GM19023 (cell line): ENCODE measurements at regions not wholly inside any gene's neighbourhood (a gene's known extent, or its start where the extent isn't known, plus 50 kb on each side); places are given as distances from the start of the nearest gene placed in this dataset.

Experiments used
- ATAC-seq: cut with Tn5 transposase; IDR thresholded peaks from one replicate; pipeline ENCODE4 v1.9.1; 2021; ENCODE audit warnings: mild to moderate bottlenecking, moderate library complexity; ENCODE audit not compliant: unreplicated experiment

DNA sequence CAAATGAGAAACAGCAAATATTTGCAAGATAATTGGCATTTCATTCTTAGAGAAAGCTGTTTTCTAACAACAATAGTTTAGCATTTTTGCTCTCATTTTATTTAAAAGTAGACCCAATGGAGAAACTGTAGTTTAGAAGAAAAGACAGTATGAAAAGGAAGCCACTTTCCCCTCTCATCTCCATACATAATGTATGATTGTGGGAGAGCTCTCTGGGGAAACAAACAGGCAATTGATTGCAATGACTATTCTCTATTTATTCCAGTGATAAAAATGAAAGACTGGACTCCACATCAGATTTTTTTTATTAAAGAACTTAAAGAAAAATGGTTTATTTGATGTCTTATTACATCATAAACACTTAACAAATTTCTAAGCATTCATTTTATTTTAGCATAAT, 116.8 kb upstream of the SASH1 start:
- no peak for ATAC-seq

DNA sequence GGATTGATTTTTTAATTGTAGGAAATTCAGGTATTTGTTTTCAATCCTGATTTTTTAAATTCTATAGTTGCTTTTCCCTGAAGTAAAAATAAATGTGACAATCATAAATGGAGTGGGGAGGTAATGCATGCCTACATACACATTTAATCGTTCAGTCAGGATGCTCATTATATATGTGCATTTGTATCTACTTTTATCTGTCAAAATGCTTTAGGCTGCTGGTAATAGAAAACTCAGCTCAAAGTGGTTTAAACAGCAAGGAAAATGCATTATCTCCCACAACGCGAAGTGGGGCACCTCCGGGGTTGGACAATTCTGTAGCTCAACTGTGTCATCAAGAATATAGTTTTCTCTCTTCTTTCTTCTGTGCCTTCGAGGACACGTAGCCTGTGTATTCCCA, 116.4 kb upstream of the SASH1 start:
- ATAC-seq = no peak

DNA sequence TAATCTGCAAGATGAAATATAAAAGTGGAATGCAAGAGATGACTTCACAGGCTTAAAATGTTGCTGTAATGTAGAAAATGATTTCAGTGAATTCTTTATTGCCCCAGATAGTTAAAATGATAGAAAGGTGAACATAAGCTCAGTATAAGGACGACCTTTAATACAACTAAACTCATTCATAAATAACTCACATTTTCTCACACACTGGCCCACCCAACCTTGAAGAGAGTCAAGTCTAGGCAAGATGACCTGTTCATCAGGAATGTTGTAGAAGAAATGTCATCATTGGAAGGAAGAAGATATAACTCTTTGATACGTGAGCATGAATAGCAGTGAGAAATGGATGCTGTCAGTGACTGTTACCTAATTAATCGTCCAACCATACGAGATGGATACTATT, 111.1 kb upstream of the SASH1 start:
- ATAC-seq = no peak

DNA sequence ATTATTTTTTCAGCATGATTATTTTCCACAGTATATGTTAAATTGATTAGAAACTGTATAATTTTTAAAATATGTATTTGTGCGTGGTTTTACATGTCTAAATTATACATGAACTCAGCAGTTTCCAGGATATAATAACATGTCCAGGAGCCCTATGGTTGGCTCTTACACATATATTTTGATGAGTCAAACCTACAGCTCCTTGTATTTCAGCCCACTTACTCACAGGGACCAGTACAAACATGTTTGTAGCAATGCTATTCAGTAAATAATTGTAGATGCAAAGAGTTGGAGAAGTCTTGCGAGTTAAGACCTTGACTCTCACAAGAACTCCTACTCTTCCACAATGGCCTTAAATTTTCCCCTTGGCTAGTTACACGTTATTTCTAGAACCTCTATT, 107.2 kb upstream of the SASH1 start:
- ATAC-seq = no peak

DNA sequence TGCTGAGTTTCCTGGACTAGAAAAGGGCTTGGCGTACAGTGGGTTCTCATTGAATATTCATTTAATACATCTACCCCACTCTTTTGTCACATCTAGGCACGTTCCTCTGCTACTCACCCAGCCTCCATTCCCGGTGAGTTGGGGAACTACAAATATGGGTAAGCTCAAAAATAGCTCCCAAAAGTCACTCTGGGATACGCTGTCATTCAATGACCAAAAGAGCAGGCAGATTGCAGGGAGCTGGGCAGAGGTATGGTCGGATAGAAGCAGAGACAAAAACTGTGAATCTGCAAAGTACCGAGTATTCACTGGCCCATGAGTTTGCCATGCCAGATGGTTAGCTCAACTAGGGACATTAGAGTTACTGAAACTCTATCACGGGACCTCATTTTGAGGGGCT, 103.9 kb upstream of the SASH1 start:
- ATAC-seq = no peak

DNA sequence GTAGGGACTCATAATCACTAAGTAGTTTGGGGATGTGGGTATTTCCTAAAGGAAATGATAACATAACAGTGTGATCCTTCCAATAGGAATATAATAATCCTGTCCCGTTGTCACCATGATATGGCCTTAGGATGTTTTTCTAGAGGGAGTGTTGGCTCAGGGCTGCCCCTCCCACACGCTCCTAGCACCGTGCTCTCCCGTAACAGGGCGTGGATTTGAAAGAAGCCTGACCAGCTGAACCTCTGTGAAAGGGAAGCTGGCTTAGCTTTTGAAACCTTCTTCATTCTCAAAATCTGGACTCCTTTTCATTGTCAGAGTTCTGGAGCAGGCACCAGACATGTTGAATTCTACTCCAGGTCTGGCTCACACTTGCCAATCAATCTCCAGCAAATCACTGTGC, 103.4 kb upstream of the SASH1 start:
- no peak for ATAC-seq

DNA sequence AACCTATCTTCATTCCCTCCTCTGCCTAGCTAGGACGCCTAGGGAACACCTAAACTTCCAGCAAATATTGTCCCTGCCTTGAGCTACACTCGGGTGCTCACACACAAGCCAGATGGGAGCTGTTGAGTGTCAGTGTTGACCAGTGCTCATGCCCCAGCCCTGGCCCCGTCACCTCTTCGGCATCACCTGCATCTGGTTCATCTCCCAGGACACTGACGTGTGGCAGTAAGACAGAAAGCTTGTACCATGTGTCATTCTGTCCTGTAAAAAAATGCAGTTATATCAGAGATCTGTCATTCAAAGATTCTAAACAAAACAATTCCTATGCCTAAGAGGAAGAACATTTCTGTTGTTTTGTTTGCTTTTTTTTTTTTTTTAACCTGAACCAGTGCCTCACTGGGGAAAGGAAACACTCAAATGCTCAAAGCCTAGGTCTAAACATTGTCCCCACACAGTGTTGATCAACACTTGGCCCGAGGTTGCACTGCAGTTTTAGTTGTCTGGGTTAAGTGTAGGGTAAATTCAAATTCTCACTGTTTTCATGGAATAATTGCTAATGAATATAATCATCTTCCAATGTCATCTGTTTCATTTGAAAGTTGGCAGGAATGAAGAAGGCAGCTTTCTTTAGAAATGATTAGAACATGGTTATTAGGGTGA, 102.7 kb upstream of the SASH1 start:
- no peak for ATAC-seq

DNA sequence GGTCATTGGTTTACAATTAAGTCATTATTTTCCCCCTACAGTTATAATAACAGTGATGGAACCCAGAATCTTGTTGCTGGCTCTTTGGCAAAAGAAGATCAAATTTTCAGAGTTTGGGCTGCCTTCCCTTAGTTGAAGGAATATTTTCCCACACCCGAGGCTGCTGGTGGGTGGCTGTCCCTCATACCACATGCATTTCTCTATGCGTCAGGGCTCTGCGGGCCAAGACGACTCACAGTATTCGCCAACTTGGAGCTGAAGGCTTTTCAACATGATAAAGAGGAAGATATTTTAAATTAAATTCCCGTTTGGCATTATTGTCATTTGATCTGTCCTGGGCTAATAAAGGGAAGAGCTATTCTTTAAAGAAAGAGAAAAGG, 102.2 kb upstream of the SASH1 start:
- ATAC-seq = no peak

DNA sequence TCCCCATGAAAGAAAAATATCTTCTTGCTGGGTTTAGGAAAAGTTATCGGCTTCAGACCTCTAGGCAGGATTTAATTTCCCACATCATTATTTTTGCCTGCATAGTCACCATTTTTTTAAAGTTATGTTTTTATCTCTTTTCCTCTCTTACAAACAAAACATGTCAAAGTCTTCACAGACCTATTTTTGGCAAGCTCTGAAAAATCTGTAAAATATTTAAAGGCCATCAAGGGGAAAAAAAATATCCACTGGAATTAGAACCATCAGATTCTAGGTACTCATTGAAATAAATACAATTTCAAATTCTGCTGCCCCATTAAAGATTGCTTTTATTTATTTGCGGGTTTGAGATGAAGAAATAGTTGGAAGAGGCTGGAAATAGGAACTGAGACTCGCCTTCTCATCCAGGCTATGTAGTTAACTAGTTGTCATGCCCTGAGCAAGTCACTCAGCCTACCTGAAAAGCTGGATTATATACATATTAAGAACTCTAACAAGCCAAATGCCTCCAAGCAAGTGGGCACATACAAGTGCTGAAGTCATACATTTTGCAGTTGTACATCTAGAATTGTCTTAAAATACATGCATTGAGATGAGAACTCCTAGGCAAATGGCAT, 101.7 kb upstream of the SASH1 start:
- no peak for ATAC-seq

DNA sequence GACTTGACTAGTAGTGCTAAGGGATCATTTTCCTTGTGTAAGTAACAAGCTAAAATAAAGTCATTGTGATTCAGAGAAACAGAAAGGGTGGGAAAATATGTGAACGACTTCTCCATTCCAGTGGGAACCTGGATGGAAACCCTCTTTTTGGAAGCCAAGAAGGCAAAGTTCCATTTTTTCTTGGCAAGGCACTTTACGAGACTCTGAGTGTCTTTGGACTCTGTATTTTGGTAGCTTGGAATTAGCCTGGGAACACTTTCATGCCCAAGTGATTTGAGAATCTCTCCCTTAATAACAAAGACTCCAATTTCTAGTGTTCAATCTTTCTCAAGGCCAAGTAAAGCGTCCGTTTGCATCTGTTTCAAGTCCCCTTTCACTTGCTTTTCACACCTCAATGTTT, 100.5 kb upstream of the SASH1 start:
- ATAC-seq = no peak

DNA sequence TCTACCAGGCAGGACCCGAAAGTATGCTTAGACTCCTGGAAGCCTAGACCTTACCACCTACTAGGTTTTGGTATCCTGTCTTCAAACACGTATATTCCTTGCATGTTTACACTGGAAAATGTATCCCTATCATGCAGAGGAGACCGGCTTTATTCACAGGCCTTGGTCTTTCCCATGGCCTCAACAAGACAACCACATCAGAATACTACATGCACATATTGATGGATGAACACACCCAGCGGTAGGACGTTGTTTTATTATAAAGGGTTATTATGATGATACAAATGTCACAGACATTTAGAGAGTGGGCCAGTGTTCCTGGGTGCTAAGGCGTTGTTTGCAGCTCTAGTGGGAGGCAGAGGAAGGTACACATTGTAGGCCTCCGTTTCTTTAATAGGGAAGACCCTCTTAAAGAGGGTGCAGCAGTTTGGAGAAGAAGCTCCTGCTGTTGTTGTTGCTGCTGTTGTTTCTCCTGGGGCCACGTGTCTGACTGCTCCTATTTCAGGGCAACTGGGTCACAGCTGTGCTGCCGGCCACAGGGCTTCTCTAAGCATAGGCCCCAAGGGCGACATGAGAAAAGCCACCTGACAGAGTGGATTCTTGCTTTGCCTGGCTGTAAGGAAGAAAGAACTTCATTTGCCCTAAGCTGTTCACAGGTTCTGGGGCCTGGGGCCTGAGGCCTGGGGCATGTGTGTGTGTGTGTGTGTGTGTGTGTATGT, 98.3 kb upstream of the SASH1 start:
- no peak for ATAC-seq

DNA sequence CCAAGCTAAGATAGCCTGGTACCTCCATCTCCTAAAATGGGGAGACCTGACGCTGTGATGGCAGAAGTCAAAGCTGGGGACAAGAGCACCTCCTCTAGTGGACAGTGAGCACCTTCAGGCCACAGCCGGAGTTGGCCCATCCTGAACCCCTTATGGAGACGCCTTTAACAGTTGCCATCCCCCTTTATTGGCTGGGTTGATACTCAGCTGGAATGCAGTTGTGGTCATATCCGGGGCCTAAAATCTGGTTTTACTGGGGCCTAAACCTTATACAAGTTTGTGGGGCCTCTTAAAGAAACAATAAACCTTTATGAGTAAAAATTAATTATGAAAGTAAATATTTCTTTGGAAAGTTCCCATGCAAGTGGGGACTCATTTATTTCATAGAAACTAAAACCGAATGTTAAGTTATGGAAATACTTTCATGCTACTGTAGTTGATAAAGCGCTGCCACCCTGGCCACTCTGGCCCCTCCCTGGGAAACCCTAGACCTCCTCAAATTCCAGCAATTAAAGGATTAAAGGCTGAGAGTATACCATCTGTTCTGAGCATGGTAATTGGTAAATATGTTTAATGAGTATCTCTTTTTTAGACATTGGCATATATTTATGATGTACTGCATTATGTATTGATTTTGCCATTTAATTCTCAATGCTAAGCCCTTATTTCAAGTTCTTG, 95.1 kb upstream of the SASH1 start:
- ATAC-seq = no peak

DNA sequence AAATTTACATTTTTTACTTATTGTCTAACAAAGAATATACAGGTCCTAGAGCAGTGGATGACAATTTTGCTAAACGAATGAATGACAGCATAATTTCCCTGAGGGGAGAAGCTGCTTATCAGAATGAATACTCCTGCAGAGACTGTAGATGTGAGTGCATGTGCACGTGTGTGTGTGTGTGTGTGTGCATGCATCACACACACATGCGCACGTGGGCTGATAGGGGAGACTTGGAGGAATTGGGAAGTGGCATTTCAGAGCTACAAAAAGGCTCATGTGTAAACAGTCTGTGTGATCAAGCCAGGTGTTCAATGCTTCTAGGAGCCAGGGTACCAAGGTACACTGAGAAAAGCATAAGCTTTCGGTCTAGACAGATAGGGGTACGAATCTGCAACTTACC, 93.5 kb upstream of the SASH1 start:
- ATAC-seq = no peak

DNA sequence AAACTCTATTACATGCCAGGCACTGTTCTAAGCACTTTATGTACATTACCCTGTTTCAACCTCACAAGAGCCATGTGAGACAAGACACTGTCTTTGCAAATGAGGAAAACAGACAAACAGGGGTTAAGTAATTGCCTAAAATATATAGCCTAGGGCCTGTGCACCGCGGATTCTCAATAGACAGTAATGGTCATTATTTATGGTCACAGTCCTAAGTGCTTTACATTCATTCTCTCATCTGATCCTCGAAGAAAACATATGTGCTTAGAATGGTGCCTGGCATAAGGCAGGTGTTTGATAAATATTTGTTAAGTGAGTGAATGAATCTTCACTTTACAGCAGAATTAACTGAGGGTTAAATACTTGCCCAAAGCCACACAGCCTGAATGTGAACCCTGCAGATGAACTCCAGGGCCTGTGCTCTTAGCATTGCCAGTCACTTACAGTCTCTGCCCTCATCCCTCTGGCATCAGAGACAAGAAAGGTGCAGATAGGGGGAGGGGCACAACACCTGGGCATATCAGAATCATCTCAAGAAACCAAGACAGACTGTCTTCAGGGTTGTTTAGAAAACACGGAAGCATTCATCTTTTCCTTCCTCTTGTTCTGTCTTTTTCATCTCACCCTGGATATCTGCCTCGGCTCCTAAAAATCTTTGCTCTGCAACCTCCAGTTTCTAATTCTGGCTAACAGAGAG, 92.8 kb upstream of the SASH1 start:
- no peak for ATAC-seq

DNA sequence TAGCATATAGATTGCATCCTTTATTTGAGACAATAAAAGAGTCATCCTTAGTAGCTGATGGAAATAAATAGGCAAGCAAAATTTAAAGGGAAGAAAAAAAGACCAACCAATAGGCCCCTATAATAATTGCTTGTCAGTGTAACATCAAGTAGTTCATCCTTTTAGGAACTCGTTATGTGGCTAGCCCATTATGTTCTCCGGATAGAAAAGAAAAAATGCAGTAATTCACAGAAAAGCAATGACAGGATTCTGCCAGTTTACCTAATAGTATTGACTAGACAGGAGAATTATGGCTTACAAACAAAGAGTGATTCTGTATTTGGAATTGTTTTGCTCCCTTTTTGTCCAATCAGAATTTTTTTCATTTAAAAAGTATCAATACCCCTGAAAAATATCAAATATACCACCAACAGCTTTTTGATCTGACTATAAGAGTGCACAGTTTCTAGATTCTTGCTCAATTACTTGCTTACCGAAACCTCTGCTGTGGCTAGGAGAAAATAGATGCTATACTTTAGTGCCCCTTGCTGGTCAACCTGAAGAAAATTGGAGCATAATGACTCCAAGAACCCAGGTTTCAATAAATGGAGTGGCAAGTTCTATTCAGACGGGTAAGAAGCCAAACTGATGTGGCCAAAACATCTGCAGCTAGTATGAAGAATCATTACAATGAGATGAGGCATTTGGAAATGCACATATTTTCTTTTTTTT, 91.5 kb upstream of the SASH1 start:
- ATAC-seq = no peak

DNA sequence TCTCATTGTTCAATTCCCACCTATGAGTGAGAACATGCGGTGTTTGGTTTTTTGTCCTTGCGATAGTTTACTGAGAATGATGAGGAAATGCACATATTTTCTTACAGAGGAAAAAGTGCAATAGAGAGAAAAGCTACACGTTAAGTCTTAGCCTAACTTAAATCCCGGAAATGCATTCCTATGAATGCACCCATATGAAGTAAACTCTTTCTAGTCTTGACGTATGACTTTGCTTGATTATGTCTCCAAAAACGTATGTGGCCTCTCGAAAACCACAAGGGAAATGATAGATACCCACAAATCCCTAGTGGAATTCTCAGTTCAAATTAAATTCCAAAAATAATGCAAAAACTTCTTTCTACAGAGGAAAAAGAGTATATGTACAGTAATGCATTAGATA, 90.7 kb upstream of the SASH1 start:
- ATAC-seq = no peak

DNA sequence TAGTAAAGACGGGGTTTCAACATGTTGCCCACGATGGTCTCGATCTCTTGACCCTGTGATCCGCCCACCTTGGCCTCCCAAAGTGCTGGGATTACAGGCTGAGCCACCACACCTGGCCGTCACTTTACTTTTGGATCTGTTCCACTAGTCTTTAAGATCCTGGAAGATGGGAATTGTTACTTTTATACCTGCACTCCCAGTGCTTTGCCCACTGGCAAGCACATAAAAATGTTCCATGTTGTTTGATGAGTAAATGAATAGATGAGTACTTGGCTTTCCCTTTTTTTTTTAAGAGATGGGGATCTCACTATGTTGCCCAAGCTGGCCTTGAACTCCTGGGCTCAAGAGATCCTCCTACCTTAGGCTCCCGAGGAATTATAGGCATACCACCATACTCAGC, 84.8 kb upstream of the SASH1 start:
- ATAC-seq = no peak

DNA sequence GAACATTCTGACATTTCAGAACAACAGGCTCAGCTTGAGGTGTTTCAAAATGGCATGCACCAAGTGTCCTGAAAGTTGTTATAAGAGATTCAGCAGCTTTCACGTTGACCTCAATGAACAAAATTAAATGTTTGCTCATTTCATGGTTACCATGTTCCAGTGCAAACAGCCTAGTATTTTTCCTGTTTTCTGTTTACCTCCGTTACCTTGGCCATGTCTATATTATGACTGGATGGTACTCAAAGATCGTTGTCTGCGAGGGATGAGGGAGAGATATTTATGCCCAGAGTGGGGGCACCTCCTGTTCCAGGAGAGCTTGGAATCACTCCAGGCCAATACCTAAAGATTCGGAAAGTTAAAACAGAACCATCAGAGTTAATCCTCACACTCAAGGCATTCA, 83.8 kb upstream of the SASH1 start:
- ATAC-seq = no peak

DNA sequence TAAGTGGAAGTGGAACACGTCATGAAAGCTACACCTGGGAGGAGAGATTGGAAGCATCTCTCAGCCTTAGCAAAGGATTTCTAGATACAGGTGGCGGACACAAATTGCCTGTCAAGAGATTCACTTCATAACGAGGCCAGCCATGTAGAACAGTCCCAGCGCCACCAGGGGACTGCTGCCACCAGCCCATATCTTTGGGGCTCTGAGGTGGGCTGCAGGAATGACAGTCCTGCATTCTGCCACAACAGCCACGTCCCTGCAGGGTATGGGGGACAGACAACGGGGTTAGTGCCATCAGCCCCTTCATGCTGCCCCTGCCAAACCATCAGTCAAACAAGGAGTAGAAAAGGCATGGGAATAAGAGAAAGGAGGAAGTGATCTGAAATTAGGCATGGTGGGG, 81.2 kb upstream of the SASH1 start:
- ATAC-seq = no peak

DNA sequence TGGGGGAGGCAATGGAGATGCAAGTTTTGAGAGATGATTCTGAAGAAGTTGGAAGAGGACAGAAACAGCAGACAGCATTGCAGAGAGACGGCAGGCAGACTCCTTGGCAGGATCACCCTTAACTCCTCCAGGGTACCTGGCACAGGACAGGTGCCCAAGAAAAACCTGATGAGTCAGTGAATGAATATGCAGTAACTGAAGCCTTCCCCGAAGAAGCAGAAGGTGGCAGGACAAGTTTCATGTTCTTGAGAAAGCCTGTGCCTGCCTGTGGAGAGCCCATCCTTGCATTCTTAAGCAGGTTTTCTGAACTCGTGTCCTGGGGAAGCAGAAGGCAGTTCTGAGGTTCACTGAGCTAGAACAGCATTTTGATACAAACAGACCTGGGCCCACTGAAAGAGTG, 79.6 kb upstream of the SASH1 start:
- no peak for ATAC-seq

DNA sequence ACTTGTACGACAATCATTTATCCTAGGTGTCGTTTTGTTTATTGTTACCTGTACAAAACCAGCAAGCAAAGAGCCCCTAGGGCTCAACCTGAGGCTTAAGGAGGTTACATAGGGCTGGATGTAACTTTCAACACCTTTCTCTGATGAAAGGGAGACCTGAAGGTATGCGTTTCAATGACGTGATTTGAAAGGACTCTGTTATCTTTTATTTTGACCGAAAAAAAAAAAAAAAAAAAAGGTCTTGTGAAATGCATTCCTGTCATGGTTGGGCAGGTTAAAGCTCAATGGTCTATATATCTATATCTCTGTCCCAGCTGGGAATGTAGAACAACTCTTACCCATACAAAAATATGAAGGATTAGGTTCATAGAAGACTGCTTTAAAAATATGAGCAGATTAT, 78.7 kb upstream of the SASH1 start:
- no peak for ATAC-seq
